IMR-90 (cell line): ENCODE measurements at regions not wholly inside any gene's neighbourhood (a gene's known extent, or its start where the extent isn't known, plus 50 kb on each side); places are given as distances from the start of the nearest gene placed in this dataset.

ENCODE experiments used
- ATAC-seq: fragments of 200-7000 bp; cut with Tn5 transposase; 2 replicates; pipeline ENCODE4 v1.9.1; 2020; ENCODE audit warnings: low read depth, mild to moderate bottlenecking, moderate library complexity
- BruUV-seq: library from RNA; stranded (reverse); fragments of 400-500 nt; replicated peaks from 2 replicates; lab custom pipeline; 2021; lab: Mats Ljungman, UMichigan
- CTCF ChIA-PET: fragments of 300-600 bp; formaldehyde crosslinking; extraction: SDS; loops from one replicate; lab custom pipeline; 2021; ENCODE audit warnings: antibody characterized with exemption; lab: Yijun Ruan, JAX
- POLR2A ChIA-PET: fragments of 300-600 bp; sonication (Branson Sonifier 250); formaldehyde crosslinking; loops from one replicate; lab custom pipeline; 2022; ENCODE audit warnings: antibody characterized with exemption; ENCODE audit not compliant: unreplicated experiment; lab: Charles Lee
- DNase-seq: peaks from one replicate; pipeline ENCODE4 v3.0.0; 2013
- H2AFZ ChIP-seq: replicated peaks from 2 replicates; pipeline ENCODE3; 2013; ENCODE audit warnings: low read length, mild to moderate bottlenecking; ENCODE audit not compliant: poor library complexity
- H2AK5ac ChIP-seq: 2 replicates; pipeline ENCODE4 v1.6.1; 2013; ENCODE audit warnings: low read depth, low read length, inconsistent platforms
- H2AK9ac ChIP-seq: replicated peaks from 2 replicates; pipeline ENCODE3; 2013; ENCODE audit warnings: mild to moderate bottlenecking, low read depth, low read length, moderate library complexity; ENCODE audit not compliant: poor library complexity
- H2BK120ac ChIP-seq: 2 replicates; pipeline ENCODE4 v1.6.1; 2013; ENCODE audit warnings: low read depth, low read length, inconsistent platforms
- H2BK15ac ChIP-seq: 3 replicates; pipeline ENCODE4 v1.6.1; 2013; ENCODE audit warnings: low read depth, low read length, inconsistent platforms
- H2BK20ac ChIP-seq: 2 replicates; pipeline ENCODE4 v1.6.1; 2013; ENCODE audit warnings: low read depth, mild to moderate bottlenecking, inconsistent platforms, low read length, moderate library complexity
- H2BK5ac ChIP-seq: 2 replicates; pipeline ENCODE4 v1.6.1; 2013; ENCODE audit warnings: mild to moderate bottlenecking, low read depth, low read length, inconsistent platforms; ENCODE audit not compliant: poor library complexity, severe bottlenecking
- H3K14ac ChIP-seq: replicated peaks from 2 replicates; pipeline ENCODE4 v1.6.1; 2013; ENCODE audit warnings: low read depth, low read length, inconsistent platforms
- H3K18ac ChIP-seq: 2 replicates; pipeline ENCODE4 v1.6.1; 2013; ENCODE audit warnings: low read depth, low read length, control low read depth
- H3K23ac ChIP-seq: 2 replicates; pipeline ENCODE4 v1.6.1; 2013; ENCODE audit warnings: low read depth, low read length, inconsistent platforms
- H3K27ac ChIP-seq: 2 replicates; pipeline ENCODE4 v1.5.1; 2013; ENCODE audit warnings: mild to moderate bottlenecking, control low read depth, low read length; ENCODE audit not compliant: insufficient read depth
- H3K27me3 ChIP-seq: 2 replicates; pipeline ENCODE4 v1.6.1; 2013; ENCODE audit warnings: low read length; ENCODE audit not compliant: control insufficient read depth, insufficient read depth
- H3K36me3 ChIP-seq: 2 replicates; pipeline ENCODE4 v1.6.1; 2013; ENCODE audit warnings: low read length, mixed read lengths; ENCODE audit not compliant: control insufficient read depth, insufficient read depth
- H3K4ac ChIP-seq: 2 replicates; pipeline ENCODE4 v1.6.1; 2013; ENCODE audit warnings: low read depth, low read length, inconsistent platforms
- H3K4me1 ChIP-seq: 2 replicates; pipeline ENCODE4 v1.6.1; 2013; ENCODE audit warnings: low read length, mixed read lengths; ENCODE audit not compliant: control insufficient read depth, insufficient read depth
- H3K4me2 ChIP-seq: 2 replicates; pipeline ENCODE4 v1.6.1; 2013; ENCODE audit warnings: low read depth, mild to moderate bottlenecking, control low read depth, low read length, moderate library complexity
- H3K4me3 ChIP-seq: 2 replicates; pipeline ENCODE4 v1.5.1; 2013; ENCODE audit warnings: low read depth, mild to moderate bottlenecking, control low read depth, low read length, moderate library complexity; ENCODE audit not compliant: insufficient read depth
- H3K56ac ChIP-seq: 2 replicates; pipeline ENCODE4 v1.6.1; 2013; ENCODE audit warnings: low read length, inconsistent platforms; ENCODE audit not compliant: insufficient read depth; ENCODE audit errors: extremely low read depth
- H3K79me1 ChIP-seq, 2 experiments: 2 replicates each; pipeline ENCODE4 v1.6.1; 2013; ENCODE audit warnings: low read length in 2 of 2, inconsistent platforms in 1 of 2, low read depth in 1 of 2
- H3K9ac ChIP-seq: 2 replicates; pipeline ENCODE4 v1.6.1; 2013; ENCODE audit warnings: low read depth, low read length, control low read depth
- H3K9me1 ChIP-seq: 2 replicates; pipeline ENCODE4 v1.6.1; 2013; ENCODE audit warnings: low read length, inconsistent platforms; ENCODE audit not compliant: insufficient read depth
- H3K9me3 ChIP-seq: 2 replicates; pipeline ENCODE4 v1.6.1; 2013; ENCODE audit warnings: low read length; ENCODE audit not compliant: control insufficient read depth, insufficient read depth
- H4K20me1 ChIP-seq: 2 replicates; pipeline ENCODE4 v1.6.1; 2013; ENCODE audit warnings: low read length, inconsistent platforms; ENCODE audit not compliant: insufficient read depth
- H4K5ac ChIP-seq: 2 replicates; pipeline ENCODE4 v1.6.1; 2013; ENCODE audit warnings: mild to moderate bottlenecking, low read depth, low read length, control low read depth
- H4K8ac ChIP-seq, 2 experiments: 2 replicates each; pipeline ENCODE4 v1.6.1; 2013; ENCODE audit warnings: low read depth in 2 of 2, low read length in 2 of 2, control low read depth in 1 of 2, inconsistent platforms in 1 of 2
- H4K91ac ChIP-seq: 2 replicates; pipeline ENCODE4 v1.6.1; 2013; ENCODE audit warnings: low read depth, low read length, inconsistent platforms; ENCODE audit not compliant: insufficient read depth
- BHLHE40 ChIP-seq: fragments of 150-350 bp; IDR thresholded peaks from 2 replicates; pipeline ENCODE4 v1.6.1; 2016; ENCODE audit warnings: mild to moderate bottlenecking, low read depth, low read length
- CEBPB ChIP-seq: IDR thresholded peaks from 2 replicates; pipeline ENCODE4 v1.6.1; 2012; ENCODE audit warnings: low read depth, low read length, improper control_type of control experiment
- CHD1 ChIP-seq: IDR thresholded peaks from 2 replicates; pipeline ENCODE4 v1.6.1; 2012; ENCODE audit warnings: low read depth, low read length, improper control_type of control experiment
- FOS ChIP-seq: fragments of 150-350 bp; IDR thresholded peaks from 2 replicates; pipeline ENCODE4 v1.6.1; 2016; ENCODE audit warnings: low read depth, low read length
- MAFK ChIP-seq: IDR thresholded peaks from 2 replicates; pipeline ENCODE4 v1.6.1; 2012; ENCODE audit warnings: low read depth, low read length, improper control_type of control experiment
- NFE2L2 ChIP-seq: fragments of 150-350 bp; IDR thresholded peaks from 2 replicates; pipeline ENCODE4 v1.6.1; 2016; ENCODE audit warnings: low read depth, mild to moderate bottlenecking, low read length
- POLR2A ChIP-seq: IDR thresholded peaks from 2 replicates; pipeline ENCODE4 v1.6.1; 2012; ENCODE audit warnings: mild to moderate bottlenecking, low read depth, low read length
- RAD21 ChIP-seq: IDR thresholded peaks from 2 replicates; pipeline ENCODE4 v1.6.1; 2012; ENCODE audit warnings: low read length, improper control_type of control experiment
- RCOR1 ChIP-seq: IDR thresholded peaks from 2 replicates; pipeline ENCODE4 v1.6.1; 2012; ENCODE audit warnings: mild to moderate bottlenecking, low read length, improper control_type of control experiment; ENCODE audit not compliant: insufficient replicate concordance
- RFX5 ChIP-seq: IDR thresholded peaks from 2 replicates; pipeline ENCODE4 v1.8.0; 2012; ENCODE audit warnings: low read depth, mild to moderate bottlenecking, low read length, moderate library complexity
- SMC3 ChIP-seq: fragments of 150-350 bp; IDR thresholded peaks from 2 replicates; pipeline ENCODE4 v1.6.1; 2016; ENCODE audit warnings: low read depth, mild to moderate bottlenecking, antibody characterized with exemption, low read length, moderate library complexity
- WGBS, 2 experiments: methylation state at CpG; one replicate each; pipeline versions ENCODE4 v1.1.5 to v1.1.7; 2013; ENCODE audit warnings: missing lambda C conversion rate in 2 of 2; ENCODE audit not compliant: insufficient read length in 1 of 2; ENCODE audit errors: extremely low coverage in 2 of 2; 5-methylcytosine and 5-hydroxymethylcytosine counted together
- dilution Hi-C: fragments of 300-500 bp; cut with HindIII; formaldehyde crosslinking; loops from one replicate; pipeline ENCODE4 v1.14.3; 2018; ENCODE audit warnings: low sequenced_read_pairs; ENCODE audit not compliant: unreplicated experiment
- in situ Hi-C: fragments of 300-500 bp; cut with MboI; formaldehyde crosslinking; loops from 3 replicates; pipeline ENCODE4 v1.14.3; 2019; ENCODE audit warnings: low sequenced_read_pairs, inconsistent platforms, mixed read lengths
- intact Hi-C: fragments of 100-400 bp; cut with micrococcal nuclease; formaldehyde crosslinking; loops from 2 replicates; pipeline ENCODE4 v1.10.0; 2022
- TF ChIP-seq, protein P1 (sequence below): fragments of 150-350 bp; IDR thresholded peaks from 2 replicates; pipeline ENCODE4 v1.6.1; 2016; ENCODE audit warnings: low read depth, mild to moderate bottlenecking, low read length, moderate library complexity, borderline replicate concordance
- TF ChIP-seq, protein P2 (sequence below): fragments of 150-350 bp; IDR thresholded peaks from 2 replicates; pipeline ENCODE4 v1.6.1; 2017; ENCODE audit warnings: mild to moderate bottlenecking, antibody characterized with exemption, low read length, low read depth
- TF ChIP-seq, protein P3 (sequence below): conservative IDR thresholded peaks from 2 replicates; pipeline ENCODE4 v1.5.1; 2012; ENCODE audit warnings: mild to moderate bottlenecking, low read depth, low read length, improper control_type of control experiment

DNA sequence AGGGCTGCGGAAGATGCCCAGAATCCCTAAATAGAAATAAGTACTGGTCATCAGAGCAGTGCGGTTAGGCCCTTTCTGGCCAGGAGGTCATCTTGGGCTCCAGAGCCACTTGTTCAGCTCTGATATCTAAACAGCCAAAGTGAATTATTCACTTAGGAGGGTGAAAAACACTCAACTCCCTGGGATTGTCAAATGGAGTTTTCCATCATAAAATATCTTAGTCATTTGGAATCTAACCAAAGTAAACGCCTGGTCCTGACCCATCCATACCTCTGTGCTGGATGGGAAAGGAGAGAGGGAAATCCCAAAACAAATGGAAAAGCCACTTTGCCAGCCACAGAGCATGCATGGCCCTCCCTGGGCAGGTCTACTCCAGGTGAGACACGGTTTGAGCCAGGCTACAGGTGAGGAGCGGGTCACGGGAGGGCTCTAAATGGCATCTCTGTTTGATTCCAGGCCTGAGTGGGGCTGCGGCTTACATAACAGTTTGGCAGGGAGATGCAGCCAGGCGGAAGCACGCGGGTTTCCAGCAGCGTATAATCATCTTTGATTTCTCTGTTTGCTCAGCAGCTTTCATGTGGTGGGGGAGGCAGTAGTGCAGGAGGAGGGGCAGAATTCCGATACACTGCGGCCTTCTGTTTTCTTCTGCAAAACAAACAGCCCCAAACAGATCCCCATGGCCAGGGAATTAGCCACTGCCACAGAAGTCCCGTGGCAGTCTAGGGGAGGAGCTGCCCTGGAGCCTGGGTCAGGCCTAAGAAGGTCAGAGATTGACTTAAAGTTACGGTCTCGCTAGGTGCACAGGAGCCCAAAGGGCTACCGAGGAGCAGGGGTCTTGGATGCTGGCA, 59.1 kb upstream of the ZNF648 start:
- CTCF ChIA-PET = no interaction called here
- in situ Hi-C loops = no loop called here
- Histone ChIP-seq H2AFZ (no peak overlapping the region), H3K36me3 (no peaks in the 10 kb centered on the region), H3K27me3 (no peaks in the 10 kb centered on the region), H3K23ac (no peak overlapping the region), H2AK9ac (no peak overlapping the region), H2BK5ac (no peak overlapping the region), H3K9me3 (no peaks in the 10 kb centered on the region), H4K20me1 (no peaks in the 10 kb centered on the region), H3K27ac (no peak overlapping the region), H3K79me1 (no peaks in the 10 kb centered on the region), H3K4ac (no peak overlapping the region), H3K9ac (no peak overlapping the region), H2AK5ac (no peak overlapping the region), H3K4me2 (no peak overlapping the region), H2BK120ac (no peak overlapping the region), H3K4me1 (no peaks in the 10 kb centered on the region), H3K56ac (no peak overlapping the region), H4K5ac (no peak overlapping the region), H4K91ac (no peak overlapping the region), H3K18ac (no peak overlapping the region), H3K4me3 (no peak overlapping the region), H2BK20ac (no peak overlapping the region), H2BK15ac (no peak overlapping the region), H4K8ac (no peak overlapping the region), H3K9me1 (no peaks in the 10 kb centered on the region), H3K14ac (no peak overlapping the region)
- DNase-seq (no peak), ATAC-seq (no peak)
- no peak for TF ChIP-seq RAD21
- TF ChIP-seq NFE2L2 = no peak
- TF ChIP-seq FOS = no peak
- no peak for TF ChIP-seq CHD1
- TF ChIP-seq, protein P1, sequence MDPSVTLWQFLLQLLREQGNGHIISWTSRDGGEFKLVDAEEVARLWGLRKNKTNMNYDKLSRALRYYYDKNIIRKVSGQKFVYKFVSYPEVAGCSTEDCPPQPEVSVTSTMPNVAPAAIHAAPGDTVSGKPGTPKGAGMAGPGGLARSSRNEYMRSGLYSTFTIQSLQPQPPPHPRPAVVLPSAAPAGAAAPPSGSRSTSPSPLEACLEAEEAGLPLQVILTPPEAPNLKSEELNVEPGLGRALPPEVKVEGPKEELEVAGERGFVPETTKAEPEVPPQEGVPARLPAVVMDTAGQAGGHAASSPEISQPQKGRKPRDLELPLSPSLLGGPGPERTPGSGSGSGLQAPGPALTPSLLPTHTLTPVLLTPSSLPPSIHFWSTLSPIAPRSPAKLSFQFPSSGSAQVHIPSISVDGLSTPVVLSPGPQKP = no peak
- no peak for TF ChIP-seq MAFK
- TF ChIP-seq, protein P2, sequence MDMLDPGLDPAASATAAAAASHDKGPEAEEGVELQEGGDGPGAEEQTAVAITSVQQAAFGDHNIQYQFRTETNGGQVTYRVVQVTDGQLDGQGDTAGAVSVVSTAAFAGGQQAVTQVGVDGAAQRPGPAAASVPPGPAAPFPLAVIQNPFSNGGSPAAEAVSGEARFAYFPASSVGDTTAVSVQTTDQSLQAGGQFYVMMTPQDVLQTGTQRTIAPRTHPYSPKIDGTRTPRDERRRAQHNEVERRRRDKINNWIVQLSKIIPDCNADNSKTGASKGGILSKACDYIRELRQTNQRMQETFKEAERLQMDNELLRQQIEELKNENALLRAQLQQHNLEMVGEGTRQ = no peak
- TF ChIP-seq SMC3 = no peak
- TF ChIP-seq RFX5 = no peak
- no peak for TF ChIP-seq BHLHE40
- no peak for TF ChIP-seq CEBPB
- TF ChIP-seq POLR2A = no peak
- TF ChIP-seq, protein P3, sequence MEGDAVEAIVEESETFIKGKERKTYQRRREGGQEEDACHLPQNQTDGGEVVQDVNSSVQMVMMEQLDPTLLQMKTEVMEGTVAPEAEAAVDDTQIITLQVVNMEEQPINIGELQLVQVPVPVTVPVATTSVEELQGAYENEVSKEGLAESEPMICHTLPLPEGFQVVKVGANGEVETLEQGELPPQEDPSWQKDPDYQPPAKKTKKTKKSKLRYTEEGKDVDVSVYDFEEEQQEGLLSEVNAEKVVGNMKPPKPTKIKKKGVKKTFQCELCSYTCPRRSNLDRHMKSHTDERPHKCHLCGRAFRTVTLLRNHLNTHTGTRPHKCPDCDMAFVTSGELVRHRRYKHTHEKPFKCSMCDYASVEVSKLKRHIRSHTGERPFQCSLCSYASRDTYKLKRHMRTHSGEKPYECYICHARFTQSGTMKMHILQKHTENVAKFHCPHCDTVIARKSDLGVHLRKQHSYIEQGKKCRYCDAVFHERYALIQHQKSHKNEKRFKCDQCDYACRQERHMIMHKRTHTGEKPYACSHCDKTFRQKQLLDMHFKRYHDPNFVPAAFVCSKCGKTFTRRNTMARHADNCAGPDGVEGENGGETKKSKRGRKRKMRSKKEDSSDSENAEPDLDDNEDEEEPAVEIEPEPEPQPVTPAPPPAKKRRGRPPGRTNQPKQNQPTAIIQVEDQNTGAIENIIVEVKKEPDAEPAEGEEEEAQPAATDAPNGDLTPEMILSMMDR = no peak
- TF ChIP-seq RCOR1 = no peak
- intact Hi-C loops = no loop called here
- no TSS peak for BruUV-seq
- WGBS, 2 experiments = 63% methylated on average over 3 of the region's 17 CpGs; no CpG with 5 or more reads in 1 of the 2 experiments
- POLR2A ChIA-PET = no interaction called here
- dilution Hi-C loops = no loop called here
